Astrocyte of the spinal cord (primary cell): ENCODE measurements at regions not wholly inside any gene's neighbourhood (a gene's known extent, or its start where the extent isn't known, plus 50 kb on each side); places are given as distances from the start of the nearest gene placed in this dataset.

Source experiments
- DNase-seq: peaks from one replicate; pipeline ENCODE4 v3.0.0; 2011; ENCODE audit warnings: low read depth, low spot score
- H3K4me3 ChIP-seq: 2 replicates; pipeline ENCODE4 v1.5.1; 2011; ENCODE audit warnings: low read depth, mild to moderate bottlenecking, low read length, moderate library complexity
- CTCF ChIP-seq: IDR thresholded peaks from 2 replicates; pipeline ENCODE4 v1.5.1; 2012; ENCODE audit warnings: low read depth, mild to moderate bottlenecking, low read length, inconsistent platforms
- in situ Hi-C: cut with HindIII; loops from 2 replicates; pipeline ENCODE4 v1.10.0; 2017; ENCODE audit warnings: low sequenced_read_pairs

GRCh38 chr18:72940509-72940908 lies 72.7 kb upstream of the NETO1 start:
- no peak for TF ChIP-seq CTCF
- in situ Hi-C loops: no loop called here
- H3K4me3 ChIP-seq: no peak overlapping the region
- DNase-seq: no peak

DNA sequence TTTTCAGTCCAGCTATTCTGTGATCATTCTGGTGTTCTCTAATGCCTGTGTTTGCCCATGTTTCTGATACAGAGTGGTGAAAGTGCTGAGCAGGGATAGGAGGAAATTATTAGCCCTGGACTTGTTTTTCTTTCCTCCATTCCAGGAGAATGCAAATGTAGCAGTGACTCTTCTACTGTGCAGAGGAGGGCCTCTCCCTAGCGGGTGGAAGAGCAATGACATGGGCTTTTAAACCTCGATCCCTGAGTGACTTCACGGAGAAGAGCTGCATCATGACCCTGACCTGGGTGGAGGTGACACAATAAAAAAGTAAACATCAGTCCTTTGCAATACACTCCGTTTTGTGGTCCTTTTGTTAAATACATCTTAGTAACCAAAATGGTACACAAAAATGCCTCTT lies 68.0 kb upstream of the NETO1 start:
- TF ChIP-seq CTCF: no peak
- in situ Hi-C loops: no loop called here
- no peak overlapping the region for H3K4me3 ChIP-seq
- no peak for DNase-seq

- H3K4me3 ChIP-seq: no peak overlapping the region
- no peak for TF ChIP-seq CTCF
- no peak for DNase-seq
- in situ Hi-C loops: no loop called here
Measured at GRCh38 chr18:72922895-72923294, 55.1 kb upstream of the NETO1 start.
